IPS-20b (cell line): ENCODE measurements at regions not wholly inside any gene's neighbourhood (a gene's known extent, or its start where the extent isn't known, plus 50 kb on each side); places are given as distances from the start of the nearest gene placed in this dataset.
"Not testable (repeated sequence)": the region's sequence is repeated elsewhere in the genome, so short reads cannot be mapped to it uniquely, and the experiment has no call there.

Source experiments
- H3K27ac ChIP-seq: one replicate; pipeline ENCODE4 v1.5.1; 2013; ENCODE audit warnings: low read length
- H3K27me3 ChIP-seq: 2 replicates; pipeline ENCODE4 v1.6.1; 2013; ENCODE audit warnings: mild to moderate bottlenecking, low read length, inconsistent platforms; ENCODE audit not compliant: insufficient read depth
- H3K36me3 ChIP-seq: 2 replicates; pipeline ENCODE4 v1.6.1; 2013; ENCODE audit warnings: low read depth, mild to moderate bottlenecking, inconsistent platforms, low read length, moderate library complexity; ENCODE audit not compliant: insufficient read depth
- H3K4me1 ChIP-seq: 2 replicates; pipeline ENCODE4 v1.6.1; 2013; ENCODE audit warnings: mild to moderate bottlenecking, control low read depth, inconsistent platforms, low read length, moderate library complexity; ENCODE audit not compliant: insufficient read depth
- H3K4me3 ChIP-seq: 2 replicates; pipeline ENCODE4 v1.5.1; 2013; ENCODE audit warnings: mild to moderate bottlenecking, low read length, inconsistent platforms
- H3K9ac ChIP-seq: 2 replicates; pipeline ENCODE4 v1.6.1; 2013; ENCODE audit warnings: low read depth, mild to moderate bottlenecking, inconsistent platforms, low read length, moderate library complexity
- H3K9me3 ChIP-seq: 2 replicates; pipeline ENCODE4 v1.6.1; 2013; ENCODE audit warnings: mild to moderate bottlenecking, low read depth, low read length, inconsistent platforms; ENCODE audit not compliant: insufficient read depth

GRCh38 chr16:29255496-29255796 is 151.1 kb downstream of the NPIPB11 start:
- not testable (repeated sequence) for H3K27me3 ChIP-seq, H3K36me3 ChIP-seq, H3K4me3 ChIP-seq, H3K9me3 ChIP-seq, H3K4me1 ChIP-seq, H3K9ac ChIP-seq, H3K27ac ChIP-seq

DNA sequence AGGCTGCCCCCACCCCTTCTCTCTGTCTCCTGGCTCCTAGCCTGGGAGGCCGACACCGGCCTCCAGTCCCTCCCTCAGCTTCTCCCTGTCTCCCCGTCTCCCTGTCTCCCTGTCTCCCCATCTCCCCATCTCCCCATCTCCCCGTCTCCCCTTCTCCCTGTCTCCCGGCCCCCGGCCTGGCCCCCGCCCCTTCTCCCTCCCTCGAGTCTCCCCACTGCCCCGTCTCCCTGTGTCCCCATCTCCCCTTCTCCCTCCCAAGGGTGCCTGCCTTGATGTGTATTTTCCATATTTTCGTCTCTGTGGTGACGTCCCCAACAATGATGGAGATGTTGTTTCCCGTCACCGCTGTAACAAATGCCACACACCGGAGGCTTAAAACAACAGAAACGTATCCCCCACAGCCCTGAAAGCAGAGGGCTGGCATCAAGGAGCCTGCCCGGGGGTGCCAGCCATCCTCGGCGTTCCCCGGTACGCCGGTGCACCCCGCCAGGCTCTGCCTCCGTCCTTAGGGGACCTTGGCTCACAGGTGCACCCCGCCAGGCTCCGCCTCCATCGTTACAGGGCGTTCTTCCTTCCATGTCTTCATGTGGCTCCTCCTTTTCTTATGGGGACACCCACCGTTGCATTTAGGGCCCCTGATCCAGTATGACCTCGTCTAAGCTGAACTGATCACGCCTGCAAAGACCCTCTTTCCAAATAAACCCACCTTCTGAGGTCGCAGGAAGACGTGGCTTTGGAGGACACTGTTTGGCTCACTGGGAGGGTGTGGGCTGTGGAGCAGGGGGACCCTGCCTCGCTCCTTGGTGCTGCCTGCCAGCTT is 151.6 kb downstream of the NPIPB11 start:
- H3K9ac ChIP-seq: no peak overlapping the region

GRCh38 chr16:29253716-29254590 is 152.6 kb downstream of the NPIPB11 start:
- not testable (repeated sequence) for H3K9ac ChIP-seq

More for the DNA sequence above, 151.6 kb downstream of the NPIPB11 start:
- H3K27me3 ChIP-seq: no peaks in the 10 kb centered on the region
- H3K36me3 ChIP-seq: no peaks in the 10 kb centered on the region
- no peak overlapping the region for H3K4me3 ChIP-seq
- H3K9me3 ChIP-seq: no peaks in the 10 kb centered on the region
- no peak overlapping the region for H3K27ac ChIP-seq
- no peaks in the 10 kb centered on the region for H3K4me1 ChIP-seq

DNA sequence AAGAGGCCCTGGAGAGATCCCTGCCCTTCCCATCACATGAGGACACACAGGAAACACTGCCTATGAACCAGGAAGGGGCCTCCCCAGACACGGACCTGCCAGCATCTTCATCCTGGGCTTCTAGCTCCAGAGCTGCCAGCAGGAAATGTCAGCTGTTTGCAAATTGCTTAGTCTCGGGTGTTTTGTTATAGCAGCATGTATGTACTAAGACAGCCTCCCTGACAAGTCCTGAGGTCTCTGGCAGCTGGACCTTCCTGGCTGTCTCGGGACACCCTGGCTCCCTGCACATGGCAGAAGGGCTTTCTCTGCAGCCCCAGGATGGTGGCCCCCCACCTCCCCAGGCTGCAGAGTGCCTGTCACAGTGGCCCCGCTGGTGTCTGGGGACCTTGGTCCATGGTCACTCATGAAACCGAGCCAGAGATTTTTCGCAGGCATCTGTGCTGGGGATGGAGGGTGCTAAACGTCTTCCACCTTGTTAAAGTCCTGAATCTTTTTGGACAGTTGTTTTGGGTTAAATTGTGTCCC is 153.4 kb downstream of the NPIPB11 start:
- H3K27ac ChIP-seq, H3K9me3 ChIP-seq, H3K4me3 ChIP-seq, H3K9ac ChIP-seq, H3K4me1 ChIP-seq, H3K36me3 ChIP-seq, H3K27me3 ChIP-seq: not testable (repeated sequence)

More at GRCh38 chr16:29253716-29254590, 152.6 kb downstream of the NPIPB11 start:
- H3K36me3 ChIP-seq, H3K27ac ChIP-seq, H3K4me3 ChIP-seq, H3K4me1 ChIP-seq, H3K27me3 ChIP-seq, H3K9me3 ChIP-seq: not testable (repeated sequence)

DNA sequence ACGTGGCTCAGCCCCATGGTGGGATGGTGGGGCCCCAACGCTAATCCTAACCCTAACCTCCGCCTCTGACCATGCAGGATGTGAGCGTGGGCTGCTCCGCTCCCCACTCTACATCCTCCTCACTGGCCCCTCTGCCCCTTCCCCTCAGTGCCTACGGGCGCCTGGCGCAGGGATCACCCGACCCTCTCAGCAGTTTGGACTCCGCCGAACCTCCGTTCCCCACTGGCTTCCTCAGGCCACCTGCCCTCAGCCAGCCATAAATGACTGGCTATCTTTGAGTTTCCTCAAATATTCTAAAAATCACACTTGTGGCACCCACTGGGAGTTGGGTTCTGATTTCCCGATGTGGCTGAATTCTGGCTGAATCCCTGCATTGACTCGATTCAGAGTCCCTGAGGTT is 154.2 kb downstream of the NPIPB11 start:
- H3K4me1 ChIP-seq, H3K9me3 ChIP-seq, H3K9ac ChIP-seq, H3K36me3 ChIP-seq, H3K4me3 ChIP-seq, H3K27me3 ChIP-seq, H3K27ac ChIP-seq: not testable (repeated sequence)

GRCh38 chr16:29251571-29252011 is 154.9 kb downstream of the NPIPB11 start:
- not testable (repeated sequence) for H3K4me3 ChIP-seq, H3K27ac ChIP-seq, H3K9ac ChIP-seq, H3K27me3 ChIP-seq, H3K4me1 ChIP-seq, H3K36me3 ChIP-seq, H3K9me3 ChIP-seq

DNA sequence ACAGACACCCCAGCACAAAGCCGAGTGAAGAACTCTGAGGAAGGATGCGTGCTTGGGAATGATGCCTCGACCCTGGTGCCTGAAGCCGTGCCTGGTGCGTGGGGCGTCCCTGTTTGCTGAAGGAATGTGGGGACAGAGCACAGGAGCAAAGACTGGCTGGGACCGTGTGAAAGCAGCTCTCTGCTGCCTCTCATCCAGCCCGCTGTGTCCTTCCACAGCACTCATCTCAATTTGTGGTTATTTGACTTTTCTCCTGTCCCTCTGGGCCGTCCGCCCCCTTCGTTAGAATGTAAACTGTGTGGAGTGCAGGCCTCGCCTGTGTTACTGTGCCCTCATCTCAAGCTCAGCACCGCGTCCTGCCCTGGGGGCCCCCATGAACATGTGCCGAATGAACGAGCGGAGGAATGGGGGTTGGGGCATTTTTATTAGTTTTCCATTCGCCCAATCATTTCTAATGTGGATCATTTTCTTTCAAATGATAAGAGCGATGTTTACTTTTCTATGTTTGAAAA is 155.5 kb downstream of the NPIPB11 start:
- not testable (repeated sequence) for H3K27me3 ChIP-seq, H3K9ac ChIP-seq

DNA sequence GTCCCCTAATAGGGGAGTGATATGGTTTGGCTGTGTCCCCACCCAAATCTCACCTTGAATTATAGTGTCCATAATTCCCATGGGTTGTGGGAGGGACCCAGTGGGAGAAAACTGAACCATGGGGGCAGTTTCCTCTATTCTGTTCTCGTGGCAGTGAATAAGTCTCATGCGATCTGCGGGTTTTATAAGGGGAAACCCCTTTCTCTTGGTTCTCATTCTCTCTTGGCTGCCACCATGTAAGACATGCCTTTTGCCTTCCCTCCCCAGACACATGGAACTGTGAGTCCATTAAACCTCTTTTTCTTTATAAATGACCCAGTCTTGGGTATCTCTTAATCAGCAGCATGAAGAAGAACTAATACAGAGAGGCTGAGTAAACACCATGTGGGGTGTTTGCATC is 156.0 kb downstream of the NPIPB11 start:
- not testable (repeated sequence) for H3K9ac ChIP-seq, H3K9me3 ChIP-seq, H3K4me3 ChIP-seq, H3K36me3 ChIP-seq, H3K27ac ChIP-seq, H3K4me1 ChIP-seq, H3K27me3 ChIP-seq

More for the DNA sequence above, 155.5 kb downstream of the NPIPB11 start:
- not testable (repeated sequence) for H3K27ac ChIP-seq, H3K4me1 ChIP-seq, H3K36me3 ChIP-seq, H3K9me3 ChIP-seq, H3K4me3 ChIP-seq

- H3K4me1 ChIP-seq, H3K9ac ChIP-seq, H3K9me3 ChIP-seq, H3K36me3 ChIP-seq, H3K27ac ChIP-seq, H3K27me3 ChIP-seq, H3K4me3 ChIP-seq: not testable (repeated sequence)
Observed at GRCh38 chr16:29248940-29249318, 157.6 kb downstream of the NPIPB11 start.

DNA sequence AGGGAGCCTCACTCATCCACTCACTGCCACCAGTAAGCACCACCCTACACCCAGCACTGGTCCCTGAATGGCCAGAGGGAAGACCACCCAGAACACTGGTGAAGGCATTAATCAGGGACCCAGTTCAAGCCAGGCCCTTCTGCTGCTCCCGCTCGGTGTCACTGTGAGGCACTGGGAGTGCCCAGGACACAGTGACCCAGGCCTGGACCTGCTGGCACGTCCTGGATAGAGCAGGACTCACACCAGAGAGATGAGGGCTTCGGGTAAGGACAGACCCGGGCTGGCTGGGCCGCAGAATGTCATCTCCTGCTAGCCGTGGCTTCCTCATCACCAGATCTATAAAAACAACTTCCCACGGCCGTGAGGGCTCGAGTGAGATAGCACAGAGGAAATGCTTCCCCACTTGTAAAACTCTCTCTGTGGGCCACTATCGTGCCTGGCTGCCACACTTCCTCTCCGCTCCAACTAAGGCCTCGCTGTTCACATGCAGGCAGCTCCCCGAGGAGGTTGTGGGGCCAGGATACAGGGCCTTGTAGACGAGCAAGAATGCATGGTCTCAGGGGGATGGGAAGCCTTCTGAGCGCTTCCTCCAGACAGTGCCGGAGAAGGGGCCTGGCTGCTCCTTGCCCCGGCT is 158.1 kb downstream of the NPIPB11 start:
- H3K9ac ChIP-seq, H3K4me1 ChIP-seq, H3K27me3 ChIP-seq, H3K4me3 ChIP-seq, H3K36me3 ChIP-seq, H3K27ac ChIP-seq, H3K9me3 ChIP-seq: not testable (repeated sequence)

DNA sequence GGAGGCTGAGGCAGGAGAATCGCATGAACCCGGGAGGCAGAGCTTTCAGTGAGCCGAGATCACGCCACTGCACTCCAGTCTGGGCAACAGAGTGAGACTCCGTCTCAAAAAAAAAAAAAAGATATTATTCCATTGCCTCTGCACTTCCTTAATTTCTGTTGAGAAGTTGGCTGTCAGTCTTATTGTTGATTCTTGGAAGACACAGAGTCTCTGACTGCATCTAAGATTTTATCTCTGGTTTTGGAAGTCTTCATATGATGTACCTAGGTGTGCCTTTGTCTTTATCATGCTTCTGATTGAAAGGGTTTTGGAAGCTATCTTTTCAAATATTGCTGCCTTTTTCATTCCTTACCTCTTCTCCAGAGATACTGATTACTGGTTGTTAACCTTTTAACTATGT is 160.4 kb downstream of the NPIPB11 start:
- not testable (repeated sequence) for H3K4me3 ChIP-seq, H3K4me1 ChIP-seq, H3K27ac ChIP-seq, H3K36me3 ChIP-seq, H3K9ac ChIP-seq, H3K9me3 ChIP-seq, H3K27me3 ChIP-seq
